OCI-LY7 (cell line): ENCODE measurements at regions not wholly inside any gene's neighbourhood (a gene's known extent, or its start where the extent isn't known, plus 50 kb on each side); places are given as distances from the start of the nearest gene placed in this dataset.

ENCODE experiments used
- BruUV-seq: library from RNA; stranded (reverse); fragments of 400-500 nt; replicated peaks from 2 replicates; lab custom pipeline; 2021; lab: Mats Ljungman, UMichigan
- CTCF ChIA-PET: fragments of 300-600 bp; sonication (Branson Sonifier 250); formaldehyde crosslinking; loops from one replicate; lab custom pipeline; 2022; ENCODE audit warnings: antibody characterized with exemption; ENCODE audit not compliant: unreplicated experiment; lab: Charles Lee
- POLR2A ChIA-PET: fragments of 300-600 bp; sonication (Branson Sonifier 250); formaldehyde crosslinking; loops from one replicate; lab custom pipeline; 2022; ENCODE audit warnings: antibody characterized with exemption; lab: Charles Lee
- DNase-seq: peaks from one replicate; pipeline ENCODE4 v3.0.0-alpha.2; 2015; ENCODE audit warnings: low spot score
- H2AFZ ChIP-seq: fragments of 200-600 bp; sonication (generic), shearing (Covaris generic); 2 replicates; pipeline ENCODE4 v1.6.1; 2014; ENCODE audit warnings: mild to moderate bottlenecking, antibody characterized with exemption, low read length, moderate library complexity
- H3K27ac ChIP-seq: fragments of 200-600 bp; sonication (generic); 2 replicates; pipeline ENCODE4 v1.5.1; 2014; ENCODE audit warnings: mixed run types, low read depth, mild to moderate bottlenecking, moderate library complexity, low read length, inconsistent platforms; ENCODE audit not compliant: poor library complexity, severe bottlenecking
- H3K36me3 ChIP-seq: fragments of 200-600 bp; sonication (generic); 2 replicates; pipeline ENCODE4 v1.6.1; 2014; ENCODE audit warnings: mild to moderate bottlenecking, antibody characterized with exemption, low read length, moderate library complexity, mixed read lengths; ENCODE audit not compliant: insufficient read depth
- H3K4me1 ChIP-seq: fragments of 200-600 bp; sonication (generic); 2 replicates; pipeline ENCODE4 v1.5.1; 2014; ENCODE audit warnings: mild to moderate bottlenecking, low read length; ENCODE audit not compliant: insufficient read depth, poor library complexity, severe bottlenecking
- H3K4me2 ChIP-seq: fragments of 200-600 bp; sonication (generic); 2 replicates; pipeline ENCODE4 v1.6.1; 2014; ENCODE audit warnings: mild to moderate bottlenecking, low read length
- H3K4me3 ChIP-seq: fragments of 200-600 bp; sonication (generic); 2 replicates; pipeline ENCODE4 v1.5.1; 2014; ENCODE audit warnings: mild to moderate bottlenecking, low read depth, low read length; ENCODE audit not compliant: poor library complexity, severe bottlenecking
- H3K79me2 ChIP-seq: fragments of 200-600 bp; sonication (generic); 2 replicates; pipeline ENCODE4 v1.6.1; 2016; ENCODE audit warnings: low read depth, mild to moderate bottlenecking, low read length, moderate library complexity, mixed read lengths; ENCODE audit not compliant: insufficient read depth
- H3K9me2 ChIP-seq: fragments of 200-600 bp; sonication (generic); 2 replicates; pipeline ENCODE4 v1.6.1; 2016; ENCODE audit warnings: mild to moderate bottlenecking, low read length, mixed read lengths; ENCODE audit not compliant: insufficient read depth
- H3K9me3 ChIP-seq: fragments of 200-600 bp; sonication (generic); 2 replicates; pipeline ENCODE4 v1.6.1; 2014; ENCODE audit warnings: mild to moderate bottlenecking, mixed run types, low read length, mixed read lengths
- H4K20me1 ChIP-seq: fragments of 200-600 bp; sonication (generic); 2 replicates; pipeline ENCODE4 v1.6.1; 2014; ENCODE audit warnings: mild to moderate bottlenecking, antibody characterized with exemption, low read length, moderate library complexity, mixed read lengths; ENCODE audit not compliant: insufficient read depth
- EZH2phosphoT487 ChIP-seq: fragments of 200-600 bp; sonication (generic); IDR thresholded peaks from 2 replicates; pipeline ENCODE4 v1.6.1; 2018; ENCODE audit warnings: low read depth, borderline replicate concordance, mild to moderate bottlenecking, mixed run types, antibody characterized with exemption, low read length, moderate library complexity, mixed read lengths
- intact Hi-C: fragments of 100-400 bp; cut with micrococcal nuclease; formaldehyde crosslinking; loops from one replicate; pipeline ENCODE4 v1.10.0; 2022; ENCODE audit not compliant: unreplicated experiment
- TF ChIP-seq, protein P1 (sequence below): fragments of 200-600 bp; sonication (generic); conservative IDR thresholded peaks from 2 replicates; pipeline ENCODE4 v1.5.1; 2014; ENCODE audit warnings: mild to moderate bottlenecking, antibody characterized with exemption, low read length, moderate library complexity, mixed read lengths

DNA sequence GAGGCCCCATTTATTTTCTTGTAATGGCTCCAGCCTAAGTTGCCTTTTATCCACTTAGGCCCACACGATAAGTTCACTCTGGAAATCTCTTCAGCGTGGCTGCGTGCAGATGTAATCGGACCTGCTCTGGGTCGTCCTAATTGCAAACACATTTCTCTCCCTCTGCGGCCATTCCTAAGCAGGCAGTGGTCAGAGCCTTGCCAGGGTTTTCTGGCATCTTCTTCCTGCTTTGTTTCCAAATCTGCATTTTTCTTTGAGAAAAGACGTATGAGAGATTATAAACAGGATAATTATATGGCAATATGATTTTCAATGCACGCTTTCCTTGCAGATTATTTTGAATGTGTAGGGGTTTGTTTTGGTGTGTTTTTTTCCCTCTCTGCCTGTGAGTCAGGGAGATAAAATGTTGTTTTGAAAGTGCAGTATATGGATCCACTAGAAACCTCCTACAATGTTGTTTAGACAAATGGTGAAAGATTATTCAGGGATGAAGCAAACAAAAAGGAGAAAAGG lies 239.4 kb upstream of the TANK start:
- intact Hi-C loops, result no loop called here
- no peak overlapping the region for H3K4me2 ChIP-seq
- no peaks in the 10 kb centered on the region for H3K9me2 ChIP-seq
- H3K9me3 ChIP-seq, result no peaks in the 10 kb centered on the region
- no peak overlapping the region for H3K4me3 ChIP-seq
- ChIA-PET POLR2A (no interaction called here), CTCF (no interaction called here)
- no peak overlapping the region for H3K27ac ChIP-seq
- TF ChIP-seq, protein P1, sequence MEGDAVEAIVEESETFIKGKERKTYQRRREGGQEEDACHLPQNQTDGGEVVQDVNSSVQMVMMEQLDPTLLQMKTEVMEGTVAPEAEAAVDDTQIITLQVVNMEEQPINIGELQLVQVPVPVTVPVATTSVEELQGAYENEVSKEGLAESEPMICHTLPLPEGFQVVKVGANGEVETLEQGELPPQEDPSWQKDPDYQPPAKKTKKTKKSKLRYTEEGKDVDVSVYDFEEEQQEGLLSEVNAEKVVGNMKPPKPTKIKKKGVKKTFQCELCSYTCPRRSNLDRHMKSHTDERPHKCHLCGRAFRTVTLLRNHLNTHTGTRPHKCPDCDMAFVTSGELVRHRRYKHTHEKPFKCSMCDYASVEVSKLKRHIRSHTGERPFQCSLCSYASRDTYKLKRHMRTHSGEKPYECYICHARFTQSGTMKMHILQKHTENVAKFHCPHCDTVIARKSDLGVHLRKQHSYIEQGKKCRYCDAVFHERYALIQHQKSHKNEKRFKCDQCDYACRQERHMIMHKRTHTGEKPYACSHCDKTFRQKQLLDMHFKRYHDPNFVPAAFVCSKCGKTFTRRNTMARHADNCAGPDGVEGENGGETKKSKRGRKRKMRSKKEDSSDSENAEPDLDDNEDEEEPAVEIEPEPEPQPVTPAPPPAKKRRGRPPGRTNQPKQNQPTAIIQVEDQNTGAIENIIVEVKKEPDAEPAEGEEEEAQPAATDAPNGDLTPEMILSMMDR, result no peak
- TF ChIP-seq EZH2phosphoT487, result no peak
- H3K79me2 ChIP-seq, result no peaks in the 10 kb centered on the region
- no peaks in the 10 kb centered on the region for H3K4me1 ChIP-seq
- no peaks in the 10 kb centered on the region for H4K20me1 ChIP-seq
- DNase-seq, result no peak
- no peaks in the 10 kb centered on the region for H3K36me3 ChIP-seq
- H2AFZ ChIP-seq, result no peak overlapping the region
- BruUV-seq, result no TSS peak

DNA sequence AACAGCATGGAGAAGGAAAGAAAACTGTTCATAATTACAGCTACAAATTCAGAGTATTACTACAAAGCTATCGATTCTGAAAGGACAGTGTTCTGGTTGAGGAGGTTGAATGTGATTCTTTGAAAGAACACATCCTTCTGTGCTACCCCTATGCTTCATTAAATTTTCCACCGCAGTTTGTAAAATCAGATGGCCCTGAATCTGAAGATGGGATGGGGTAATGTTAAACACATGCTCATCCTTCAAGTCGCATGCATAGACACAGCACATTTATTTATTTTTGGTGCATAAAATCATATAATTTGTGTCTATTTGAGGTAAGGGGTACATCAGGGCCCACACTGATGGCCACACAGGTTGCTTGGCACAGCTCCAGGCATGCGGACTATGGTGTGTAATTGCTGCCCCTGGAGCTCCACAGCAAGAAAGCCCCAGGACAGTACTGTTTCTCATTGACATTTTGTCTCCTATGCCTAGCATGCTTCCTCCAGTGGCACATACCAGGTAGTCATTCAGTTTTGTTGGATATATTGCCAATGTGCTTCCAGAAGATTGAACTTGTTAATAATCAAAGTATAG lies 238.8 kb upstream of the TANK start:
- Histone ChIP-seq H3K9me3 (no peaks in the 10 kb centered on the region), H3K4me2 (no peak overlapping the region), H3K79me2 (no peaks in the 10 kb centered on the region), H3K4me1 (no peaks in the 10 kb centered on the region), H3K27ac (no peak overlapping the region), H3K9me2 (no peaks in the 10 kb centered on the region), H4K20me1 (no peaks in the 10 kb centered on the region), H3K4me3 (no peak overlapping the region), H2AFZ (no peak overlapping the region), H3K36me3 (no peaks in the 10 kb centered on the region)
- intact Hi-C loops, result no loop called here
- CTCF ChIA-PET, result no interaction called here
- no peak for TF ChIP-seq EZH2phosphoT487
- TF ChIP-seq, protein P1, result no peak
- POLR2A ChIA-PET, result interaction anchor here (0.6 kb wide), 1 partner anchor 511 kb away, joined by 3 read pairs; no protein-coding TSS in a partner anchor
- no TSS peak for BruUV-seq
- DNase-seq, result no peak

DNA sequence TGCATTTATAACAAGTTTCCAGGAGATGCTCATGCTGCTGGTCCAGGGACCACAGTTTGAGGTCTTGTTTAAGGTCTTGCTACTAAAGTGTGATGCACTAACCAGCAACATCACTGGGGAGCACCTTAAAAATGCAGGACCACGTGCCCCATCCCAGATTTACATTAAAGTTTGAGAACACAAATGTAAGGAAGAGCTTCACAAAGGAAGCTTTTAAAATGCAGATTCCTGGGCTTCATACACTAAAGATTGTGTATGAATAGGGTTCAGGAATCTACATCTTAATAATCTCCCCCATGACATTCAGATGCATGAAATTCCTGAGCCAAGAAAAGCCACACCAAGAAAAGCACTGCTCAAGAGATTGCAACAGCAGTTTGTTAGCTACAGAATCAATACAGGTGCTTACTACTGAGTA lies 235.3 kb upstream of the TANK start:
- H3K79me2 ChIP-seq, result no peaks in the 10 kb centered on the region
- intact Hi-C loops, result no loop called here
- no peak overlapping the region for H3K4me2 ChIP-seq
- H3K9me2 ChIP-seq, result no peaks in the 10 kb centered on the region
- H3K9me3 ChIP-seq, result no peaks in the 10 kb centered on the region
- no peaks in the 10 kb centered on the region for H3K36me3 ChIP-seq
- H3K4me3 ChIP-seq, result no peak overlapping the region
- no peak overlapping the region for H2AFZ ChIP-seq
- CTCF ChIA-PET, result no interaction called here
- no TSS peak for BruUV-seq
- POLR2A ChIA-PET, result no interaction called here
- TF ChIP-seq, protein P1, result no peak
- no peak for TF ChIP-seq EZH2phosphoT487
- no peak overlapping the region for H3K27ac ChIP-seq
- H4K20me1 ChIP-seq, result no peaks in the 10 kb centered on the region
- no peak for DNase-seq
- H3K4me1 ChIP-seq, result no peaks in the 10 kb centered on the region
